ENCODE measurements at regions not wholly inside any gene's neighbourhood (a gene's known extent, or its start where the extent isn't known, plus 50 kb on each side); places are given as distances from the start of the nearest gene placed in this dataset.
"Not testable (repeated sequence)": the region's sequence is repeated elsewhere in the genome, so short reads cannot be mapped to it uniquely, and the experiment has no call there.

- no peak for DNase-seq (ENCODE audit: low spot score)
- intact Hi-C loops (cut with DNase I), result no loop called here
These were observed 210.3 kb upstream of the ETAA1 start for GRCh38 chr2:67186871-67187270.

- DNase-seq (ENCODE audit: low spot score); intact Hi-C loops (cut with DNase I): not testable (repeated sequence)
These were observed 201.8 kb upstream of the ETAA1 start for GRCh38 chr2:67195327-67195726.

DNA sequence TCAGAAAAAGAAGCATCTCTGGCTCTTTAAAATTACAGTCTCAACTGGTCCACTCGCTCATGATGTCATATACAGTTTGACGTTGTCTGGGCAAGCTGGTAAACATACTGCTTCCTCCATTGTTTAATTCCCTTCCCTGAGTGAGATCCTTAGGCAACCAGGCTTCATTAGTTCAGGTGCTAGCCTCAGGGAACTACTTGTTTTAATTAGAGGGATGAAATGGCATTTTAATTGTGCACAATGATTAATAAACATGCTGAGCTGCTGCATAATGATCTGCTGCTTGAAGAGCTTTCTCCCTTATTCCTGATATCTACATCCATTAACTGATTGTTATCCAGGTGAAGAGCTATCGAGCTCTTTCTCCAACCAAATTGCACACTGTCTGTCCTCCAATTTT, 195.6 kb upstream of the ETAA1 start:
- intact Hi-C loops (cut with DNase I), result no loop called here
- DNase-seq (ENCODE audit: low spot score), result no peak

GRCh38 chr2:67204349-67204748, 192.8 kb upstream of the ETAA1 start:
- DNase-seq (ENCODE audit: low spot score), result no peak

GRCh38 chr2:67208887-67209500, 188.1 kb upstream of the ETAA1 start:
- DNase-seq (ENCODE audit: low spot score), result no peak
- intact Hi-C loops (cut with DNase I), result no loop called here

More at GRCh38 chr2:67204349-67204748, 192.8 kb upstream of the ETAA1 start:
- intact Hi-C loops (cut with DNase I), result no loop called here

DNA sequence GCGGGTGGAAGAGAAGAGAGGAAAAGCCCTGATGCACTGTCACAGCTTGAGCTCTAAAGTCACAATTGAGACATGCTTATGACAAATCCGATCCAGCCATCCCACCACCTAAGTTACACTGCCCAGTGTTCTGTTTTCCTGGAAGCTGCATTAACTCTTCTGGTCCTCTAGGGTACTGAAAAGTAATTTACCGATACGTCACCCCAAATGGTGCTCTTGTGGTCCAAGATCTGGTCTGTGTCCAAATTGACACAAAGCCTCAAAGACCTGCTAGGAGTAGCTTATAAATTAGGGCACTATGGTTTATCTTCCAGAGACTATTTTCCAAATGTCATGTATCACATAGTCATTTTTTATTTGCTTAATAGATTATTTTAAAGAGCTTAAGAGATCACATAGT, 186.7 kb upstream of the ETAA1 start:
- intact Hi-C loops (cut with DNase I), result no loop called here
- DNase-seq (ENCODE audit: low spot score), result no peak

DNA sequence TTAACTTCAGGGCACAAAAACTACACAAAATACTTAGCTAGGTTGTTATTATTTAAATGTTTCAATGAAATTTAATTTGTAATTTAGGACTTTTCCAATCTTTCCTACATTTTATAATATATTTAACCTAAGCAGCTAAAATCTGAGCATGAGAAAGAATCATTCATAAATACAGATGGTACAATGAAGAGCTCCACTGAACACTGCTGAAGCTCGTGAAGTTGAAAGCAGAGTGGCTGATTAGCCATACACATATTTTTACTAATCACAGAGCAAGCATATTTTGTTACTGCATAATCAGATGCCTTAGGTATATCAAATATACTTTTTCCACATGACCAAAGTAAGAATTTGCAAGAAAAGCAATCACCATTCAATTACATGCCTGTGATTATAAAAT, 184.9 kb upstream of the ETAA1 start:
- intact Hi-C loops (cut with DNase I), result no loop called here
- no peak for DNase-seq (ENCODE audit: low spot score)

- intact Hi-C loops (cut with DNase I), result no loop called here
- no peak for DNase-seq (ENCODE audit: low spot score)
These were observed 183.9 kb upstream of the ETAA1 start for GRCh38 chr2:67213270-67213670.

GRCh38 chr2:67213677-67214402, 183.3 kb upstream of the ETAA1 start:
- DNase-seq (ENCODE audit: low spot score), result no peak

DNA sequence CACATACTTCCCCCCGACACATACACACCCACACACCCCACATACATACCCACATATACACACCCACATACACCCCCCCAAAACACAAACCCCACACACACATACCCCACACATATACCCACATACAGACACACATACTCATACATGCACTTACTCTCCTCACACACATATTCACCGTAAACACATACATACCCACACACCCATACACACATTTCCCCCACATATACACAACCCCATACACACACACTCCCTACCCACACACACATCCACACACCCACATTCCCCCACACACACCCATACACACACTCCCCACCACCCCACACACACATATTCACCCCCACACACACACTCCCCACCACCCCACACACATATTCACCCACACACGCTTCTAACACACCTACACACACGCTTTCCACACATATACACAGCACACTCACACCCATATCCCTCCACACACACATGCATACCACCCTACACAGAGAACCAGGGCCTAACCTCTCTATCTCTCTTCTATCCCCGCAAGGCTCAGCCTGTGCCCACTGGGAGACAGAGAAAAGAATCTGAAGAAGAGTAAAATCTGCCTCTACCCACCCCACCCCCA, 182.4 kb upstream of the ETAA1 start:
- intact Hi-C loops (cut with DNase I), result no loop called here
- DNase-seq (ENCODE audit: low spot score), result no peak

More at GRCh38 chr2:67213677-67214402, 183.3 kb upstream of the ETAA1 start:
- intact Hi-C loops (cut with DNase I), result no loop called here

DNA sequence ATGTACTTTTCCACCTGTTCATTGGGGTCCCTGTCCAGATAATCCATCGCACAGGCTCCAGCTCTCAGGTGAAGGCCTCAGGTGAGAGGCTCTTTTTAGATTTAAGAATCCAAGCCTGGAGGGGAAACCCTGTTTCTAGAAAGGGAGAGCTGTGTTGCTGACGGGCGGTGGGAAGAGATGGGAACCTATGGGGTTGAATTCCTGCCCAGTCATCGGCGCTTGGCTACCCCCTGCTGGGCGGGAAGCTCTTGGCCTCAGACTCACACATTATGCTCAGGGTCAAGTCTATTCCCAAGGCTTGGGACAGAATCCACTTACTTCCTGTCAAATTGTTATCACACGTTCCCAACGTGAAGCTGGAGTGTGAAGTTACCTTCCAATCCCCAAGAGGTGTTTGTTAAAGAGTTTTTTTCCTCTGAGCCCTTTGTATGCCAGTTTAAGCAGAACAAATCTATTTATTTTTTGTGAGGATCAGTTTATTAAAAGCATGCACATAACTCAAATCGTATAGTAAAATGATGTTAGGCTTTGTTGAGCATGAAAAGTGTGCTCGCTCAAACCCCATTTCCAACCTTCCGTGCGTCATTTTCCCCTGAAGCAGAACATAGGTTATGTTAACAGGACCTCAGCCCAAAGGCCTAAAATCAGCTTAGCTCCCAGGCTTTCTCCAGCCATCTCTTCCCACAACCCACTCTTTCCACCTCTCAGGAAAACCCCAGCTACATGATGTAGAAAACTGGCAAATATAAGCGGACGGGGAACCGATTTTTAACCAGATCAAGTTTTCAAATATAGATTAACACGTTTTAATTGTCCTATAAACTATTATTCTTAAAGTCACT, 181.7 kb upstream of the ETAA1 start:
- intact Hi-C loops (cut with DNase I), result no loop called here
- DNase-seq (ENCODE audit: low spot score), result no peak

DNA sequence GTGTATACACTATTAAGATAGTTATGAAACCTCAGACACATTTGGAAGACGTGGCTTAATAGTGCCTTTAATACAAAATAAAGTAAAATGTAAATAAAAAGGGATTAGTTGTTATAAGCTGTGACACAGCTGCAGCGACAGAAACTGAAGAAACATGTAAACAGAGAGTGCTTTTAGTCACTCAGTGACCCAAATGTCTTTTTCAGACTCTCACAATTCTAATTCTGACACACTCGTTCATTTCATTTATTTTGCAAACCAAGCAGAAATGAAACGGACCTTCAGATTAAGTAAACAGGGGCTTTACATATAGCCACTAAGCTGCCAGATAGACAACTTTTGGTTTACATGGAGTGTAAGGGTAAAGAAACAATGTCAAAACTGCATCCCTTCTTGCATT, 181.0 kb upstream of the ETAA1 start:
- DNase-seq (ENCODE audit: low spot score), result no peak
- intact Hi-C loops (cut with DNase I), result no loop called here

GRCh38 chr2:67216881-67217280, 180.3 kb upstream of the ETAA1 start:
- intact Hi-C loops (cut with DNase I), result no loop called here
- DNase-seq (ENCODE audit: low spot score), result no peak

- intact Hi-C loops (cut with DNase I), result no loop called here
- DNase-seq (ENCODE audit: low spot score), result no peak
These were observed 179.7 kb upstream of the ETAA1 start for GRCh38 chr2:67217398-67217797.

GRCh38 chr2:67218056-67218455, 179.1 kb upstream of the ETAA1 start:
- no peak for DNase-seq (ENCODE audit: low spot score)
- intact Hi-C loops (cut with DNase I), result no loop called here

- DNase-seq (ENCODE audit: low spot score), result no peak
- intact Hi-C loops (cut with DNase I), result no loop called here
These were observed 177.5 kb upstream of the ETAA1 start for GRCh38 chr2:67219651-67220050.

- intact Hi-C loops (cut with DNase I), result no loop called here
These were observed 175.9 kb upstream of the ETAA1 start for GRCh38 chr2:67221266-67221665.

DNA sequence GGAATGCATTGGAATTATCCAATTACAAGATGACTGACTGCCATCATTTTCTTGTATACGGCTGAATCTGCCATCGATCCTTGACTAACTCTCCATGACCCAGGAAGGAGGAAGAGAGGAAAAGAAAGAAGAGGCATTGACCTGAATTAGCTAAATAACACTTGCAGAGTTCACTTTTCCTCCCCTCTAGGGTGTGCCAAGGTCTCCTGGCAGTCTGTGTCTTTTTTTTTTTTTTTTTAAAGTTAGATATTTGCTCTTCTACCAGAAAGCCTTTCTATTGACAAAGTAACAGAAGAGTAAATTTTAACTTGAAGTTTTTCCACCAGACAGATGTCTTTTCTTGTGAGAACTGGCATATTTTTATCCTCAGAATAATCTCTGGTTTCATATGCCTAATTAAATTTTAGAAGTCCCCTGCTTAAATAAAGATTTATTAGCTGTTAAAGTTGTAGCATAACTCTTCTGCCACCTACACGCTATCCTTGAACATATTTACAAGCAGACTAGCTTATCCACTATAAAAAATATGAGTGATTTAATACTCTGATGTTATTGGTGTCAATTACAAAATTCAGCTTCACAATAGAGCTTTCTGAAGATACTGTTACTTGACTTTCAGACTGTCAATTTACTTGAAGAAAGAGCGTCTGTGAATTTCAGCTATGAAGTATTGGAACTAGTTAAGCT, 171.7 kb upstream of the ETAA1 start:
- intact Hi-C loops (cut with DNase I), result no loop called here
- DNase-seq (ENCODE audit: low spot score), result no peak

More at GRCh38 chr2:67221266-67221665, 175.9 kb upstream of the ETAA1 start:
- DNase-seq (ENCODE audit: low spot score), result no peak

- intact Hi-C loops (cut with DNase I), result no loop called here
- DNase-seq (ENCODE audit: low spot score), result no peak
These were observed 167.4 kb upstream of the ETAA1 start for GRCh38 chr2:67229706-67230105.

GRCh38 chr2:67232936-67233335, 164.2 kb upstream of the ETAA1 start:
- intact Hi-C loops (cut with DNase I), result no loop called here
- DNase-seq (ENCODE audit: low spot score), result no peak

All from cardiac septum (tissue), 1 donor.